Loucy (cell line): ENCODE measurements at regions not wholly inside any gene's neighbourhood (a gene's known extent, or its start where the extent isn't known, plus 50 kb on each side); places are given as distances from the start of the nearest gene placed in this dataset.

Experiments used
- H2AFZ ChIP-seq: fragments of 200-600 bp; sonication (generic); 2 replicates; pipeline ENCODE4 v1.6.0; 2016; ENCODE audit warnings: antibody characterized with exemption, mild to moderate bottlenecking, low read length, moderate library complexity
- H3F3A ChIP-seq: fragments of 200-600 bp; 2 replicates; pipeline ENCODE4 v1.6.0; 2016; ENCODE audit warnings: antibody characterized with exemption, low read depth, mild to moderate bottlenecking
- H3K27me3 ChIP-seq: fragments of 200-600 bp; sonication (generic); 2 replicates; pipeline ENCODE4 v1.6.1; 2014; ENCODE audit warnings: low read length, mild to moderate bottlenecking; ENCODE audit not compliant: insufficient read depth, poor library complexity, severe bottlenecking
- H3K36me3 ChIP-seq: fragments of 200-600 bp; sonication (generic); 2 replicates; pipeline ENCODE4 v1.6.1; 2016; ENCODE audit warnings: low read length; ENCODE audit not compliant: insufficient read depth
- H3K4me1 ChIP-seq: fragments of 200-600 bp; sonication (generic); 2 replicates; pipeline ENCODE4 v1.5.1; 2014; ENCODE audit warnings: low read length, mild to moderate bottlenecking; ENCODE audit not compliant: insufficient read depth, poor library complexity, severe bottlenecking
- H3K4me2 ChIP-seq: fragments of 200-600 bp; sonication (generic); 2 replicates; pipeline ENCODE4 v1.6.0; 2014; ENCODE audit warnings: antibody characterized with exemption, low read length, low read depth, mild to moderate bottlenecking; ENCODE audit not compliant: poor library complexity, severe bottlenecking
- H3K4me3 ChIP-seq: fragments of 200-600 bp; sonication (generic); 2 replicates; pipeline ENCODE4 v1.5.1; 2014; ENCODE audit warnings: low read length, mild to moderate bottlenecking, mixed read lengths; ENCODE audit not compliant: poor library complexity, severe bottlenecking
- H3K79me2 ChIP-seq: fragments of 200-600 bp; sonication (generic); 2 replicates; pipeline ENCODE4 v1.6.1; 2014; ENCODE audit warnings: low read length; ENCODE audit not compliant: insufficient read depth
- H3K9ac ChIP-seq: fragments of 200-600 bp; sonication (generic); 2 replicates; pipeline ENCODE4 v1.6.0; 2014; ENCODE audit warnings: mild to moderate bottlenecking, low read depth, low read length, moderate library complexity; ENCODE audit not compliant: poor library complexity, severe bottlenecking
- H3K9me2 ChIP-seq: fragments of 200-600 bp; sonication (generic); replicated peaks from 2 replicates; pipeline ENCODE4 v1.6.1; 2016; ENCODE audit warnings: low read depth, low read length, mixed read lengths
- H3K9me3 ChIP-seq: fragments of 200-600 bp; sonication (generic); 2 replicates; pipeline ENCODE4 v1.6.1; 2014; ENCODE audit warnings: mild to moderate bottlenecking, antibody characterized with exemption, low read length, low read depth; ENCODE audit not compliant: insufficient read depth
- H4K20me1 ChIP-seq: fragments of 200-600 bp; sonication (generic); 2 replicates; pipeline ENCODE4 v1.6.0; 2014; ENCODE audit warnings: antibody characterized with exemption, low read length, mild to moderate bottlenecking; ENCODE audit not compliant: insufficient read depth, poor library complexity, severe bottlenecking
- EZH2phosphoT487 ChIP-seq: fragments of 200-600 bp; IDR thresholded peaks from 2 replicates; pipeline ENCODE4 v1.6.1; 2018; ENCODE audit warnings: antibody characterized with exemption, mild to moderate bottlenecking, moderate library complexity, borderline replicate concordance
- TF ChIP-seq, protein P1 (sequence below): fragments of 200-600 bp; sonication (generic); conservative IDR thresholded peaks from 2 replicates; pipeline ENCODE4 v1.5.1; 2014; ENCODE audit warnings: mild to moderate bottlenecking, antibody characterized with exemption, low read length

DNA sequence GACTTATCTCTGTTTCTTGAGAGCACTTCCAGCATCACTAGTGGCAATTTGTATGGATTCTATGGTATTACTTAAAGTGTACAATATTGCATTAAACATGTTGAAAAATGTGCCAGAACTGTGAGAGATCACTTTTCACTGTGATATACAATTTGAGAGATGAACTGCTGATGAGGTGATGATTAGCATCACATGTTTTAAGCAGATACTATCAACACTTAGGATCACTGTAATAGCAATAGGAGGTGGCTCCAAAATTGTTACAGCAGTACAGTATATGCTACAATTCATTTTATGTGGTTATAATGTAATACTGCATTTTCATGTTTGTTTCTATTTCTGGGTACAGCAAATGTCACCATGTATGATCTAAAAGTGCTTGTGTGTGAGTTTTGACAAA, 570.0 kb downstream of the PTPRC start:
- TF ChIP-seq, protein P1, sequence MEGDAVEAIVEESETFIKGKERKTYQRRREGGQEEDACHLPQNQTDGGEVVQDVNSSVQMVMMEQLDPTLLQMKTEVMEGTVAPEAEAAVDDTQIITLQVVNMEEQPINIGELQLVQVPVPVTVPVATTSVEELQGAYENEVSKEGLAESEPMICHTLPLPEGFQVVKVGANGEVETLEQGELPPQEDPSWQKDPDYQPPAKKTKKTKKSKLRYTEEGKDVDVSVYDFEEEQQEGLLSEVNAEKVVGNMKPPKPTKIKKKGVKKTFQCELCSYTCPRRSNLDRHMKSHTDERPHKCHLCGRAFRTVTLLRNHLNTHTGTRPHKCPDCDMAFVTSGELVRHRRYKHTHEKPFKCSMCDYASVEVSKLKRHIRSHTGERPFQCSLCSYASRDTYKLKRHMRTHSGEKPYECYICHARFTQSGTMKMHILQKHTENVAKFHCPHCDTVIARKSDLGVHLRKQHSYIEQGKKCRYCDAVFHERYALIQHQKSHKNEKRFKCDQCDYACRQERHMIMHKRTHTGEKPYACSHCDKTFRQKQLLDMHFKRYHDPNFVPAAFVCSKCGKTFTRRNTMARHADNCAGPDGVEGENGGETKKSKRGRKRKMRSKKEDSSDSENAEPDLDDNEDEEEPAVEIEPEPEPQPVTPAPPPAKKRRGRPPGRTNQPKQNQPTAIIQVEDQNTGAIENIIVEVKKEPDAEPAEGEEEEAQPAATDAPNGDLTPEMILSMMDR = no peak
- TF ChIP-seq EZH2phosphoT487 = no peak
- no peaks in the 10 kb centered on the region for H4K20me1 ChIP-seq
- no peak overlapping the region for H3K9ac ChIP-seq
- no peaks in the 10 kb centered on the region for H3K36me3 ChIP-seq
- H2AFZ ChIP-seq = no peak overlapping the region
- no peaks in the 10 kb centered on the region for H3F3A ChIP-seq
- H3K9me3 ChIP-seq = no peaks in the 10 kb centered on the region
- no peak overlapping the region for H3K4me2 ChIP-seq
- no peaks in the 10 kb centered on the region for H3K79me2 ChIP-seq
- H3K9me2 ChIP-seq = no peaks in the 10 kb centered on the region
- no peak overlapping the region for H3K4me3 ChIP-seq
- H3K4me1 ChIP-seq = no peaks in the 10 kb centered on the region
- no peaks in the 10 kb centered on the region for H3K27me3 ChIP-seq

DNA sequence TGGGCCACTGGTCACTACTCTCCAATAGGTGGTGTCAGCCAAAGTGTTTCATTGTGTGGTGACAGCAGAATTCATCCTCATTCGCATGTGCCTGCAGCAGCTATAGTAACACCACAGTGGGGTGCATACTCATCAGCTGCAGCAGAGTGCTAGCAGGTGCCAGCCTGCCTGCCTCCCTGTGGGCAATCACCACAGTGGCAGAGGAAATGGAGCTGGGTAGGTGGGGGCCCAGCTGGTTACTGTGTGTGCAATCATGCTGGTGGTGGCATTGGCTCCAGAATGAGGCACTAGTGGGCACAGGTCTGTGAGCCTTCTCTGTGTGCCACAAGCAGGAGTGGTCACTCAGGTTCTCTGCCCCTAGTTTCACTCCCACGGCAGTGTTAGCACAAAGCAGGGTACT, 579.2 kb downstream of the PTPRC start:
- H3K4me1 ChIP-seq = peaks cover 46% of the 10 kb centered on the region
- H3K4me3 ChIP-seq = peak overlapping the region; percentile 21
- H3K9me2 ChIP-seq = no peaks in the 10 kb centered on the region
- peak overlapping the region; percentile 51 for H3K4me2 ChIP-seq
- H3K79me2 ChIP-seq = no peaks in the 10 kb centered on the region
- H3K9ac ChIP-seq = peak overlapping the region; percentile 38
- no peaks in the 10 kb centered on the region for H3K27me3 ChIP-seq
- TF ChIP-seq, protein P1 = peak; percentile 60
- TF ChIP-seq EZH2phosphoT487 = no peak
- no peaks in the 10 kb centered on the region for H3K9me3 ChIP-seq
- no peaks in the 10 kb centered on the region for H3F3A ChIP-seq
- peak overlapping the region; percentile 14; the same call in 1 of the 2 replicates for H2AFZ ChIP-seq
- no peaks in the 10 kb centered on the region for H3K36me3 ChIP-seq
- H4K20me1 ChIP-seq = no peaks in the 10 kb centered on the region

DNA sequence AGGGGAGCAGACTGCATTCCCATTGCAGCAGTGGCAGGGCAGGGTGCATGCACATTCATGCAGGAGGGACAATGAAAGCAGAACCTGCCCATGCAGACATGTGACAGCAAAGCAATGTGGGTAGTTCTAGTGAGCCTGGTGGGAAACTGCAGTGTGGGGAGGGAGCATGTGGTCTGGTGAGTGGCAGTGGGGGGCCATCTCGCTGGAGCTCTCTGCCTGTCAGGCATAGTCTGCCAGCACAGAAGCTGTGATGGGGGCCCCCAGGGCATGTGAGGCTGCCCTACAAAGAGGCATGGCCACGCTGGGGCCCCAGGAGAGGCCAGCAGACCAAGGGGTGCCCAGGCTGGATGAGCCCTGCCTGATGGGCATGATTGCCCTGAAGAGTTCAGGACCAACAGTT, 579.7 kb downstream of the PTPRC start:
- Histone ChIP-seq H3K9ac (peak overlapping the region; percentile 38), H3K4me3 (peak overlapping the region; percentile 21), H3K4me1 (peaks cover 46% of the 10 kb centered on the region), H3K79me2 (no peaks in the 10 kb centered on the region), H2AFZ (peak overlapping the region; percentile 14; the same call in 1 of the 2 replicates), H3K36me3 (no peaks in the 10 kb centered on the region), H3K9me3 (no peaks in the 10 kb centered on the region), H4K20me1 (no peaks in the 10 kb centered on the region), H3F3A (no peaks in the 10 kb centered on the region), H3K9me2 (no peaks in the 10 kb centered on the region), H3K4me2 (peak overlapping the region; percentile 51), H3K27me3 (no peaks in the 10 kb centered on the region)
- TF ChIP-seq, protein P1 = no peak
